K562 (cell line): ENCODE measurements at regions not wholly inside any gene's neighbourhood (a gene's known extent, or its start where the extent isn't known, plus 50 kb on each side); places are given as distances from the start of the nearest gene placed in this dataset.

Source experiments
- CBX8 ChIP-seq: fragments of 200-600 bp; sonication (generic); IDR thresholded peaks from 2 replicates; pipeline ENCODE4 v1.6.1; 2012; ENCODE audit warnings: borderline replicate concordance, mixed run types, low read depth, mild to moderate bottlenecking, moderate library complexity, mixed read lengths, low read length, control low read depth, inconsistent platforms; ENCODE audit not compliant: poor library complexity, severe bottlenecking; ENCODE audit errors: extremely low read depth
- CREM ChIP-seq: IDR thresholded peaks from 2 replicates; pipeline ENCODE4 v1.6.1; 2014; ENCODE audit warnings: antibody characterized with exemption, low read depth
- HNRNPLL ChIP-seq: fragments of 200-400 bp; formaldehyde crosslinking; IDR thresholded peaks from 2 replicates; pipeline ENCODE4 v1.6.1; 2017; ENCODE audit warnings: low read length, low read depth, mild to moderate bottlenecking; ENCODE audit not compliant: poor library complexity, severe bottlenecking
- NCOA4 ChIP-seq: fragments of 450-650 bp; IDR thresholded peaks from 2 replicates; pipeline ENCODE4 v1.6.1; 2018; ENCODE audit warnings: mild to moderate bottlenecking; ENCODE audit not compliant: partially characterized antibody
- NFIC ChIP-seq: fragments of 450-650 bp; IDR thresholded peaks from 2 replicates; pipeline ENCODE4 v1.6.1; 2017; ENCODE audit warnings: mild to moderate bottlenecking, inconsistent platforms
- SETDB1 ChIP-seq: IDR thresholded peaks from one replicate; pipeline ENCODE4 v1.6.1; 2012; ENCODE audit warnings: low read length, control low read depth, inconsistent platforms
- TAF9B ChIP-seq: fragments of 450-650 bp; IDR thresholded peaks from 2 replicates; pipeline ENCODE4 v1.6.1; 2018; ENCODE audit warnings: mild to moderate bottlenecking; ENCODE audit not compliant: partially characterized antibody
- ZNF23 ChIP-seq: fragments of 250-450 bp; sonication (Bioruptor Pico); IDR thresholded peaks from 2 replicates; pipeline ENCODE4 v1.4.0; 2020; ENCODE audit warnings: mild to moderate bottlenecking
- TF ChIP-seq, protein P1 (sequence below), 3 experiments: IDR thresholded peaks in 2 of 3; conservative IDR thresholded peaks in 1 of 3; 2 replicates each; pipeline ENCODE4 v1.5.1; 2011 to 2012; ENCODE audit warnings: low read length in 3 of 3, mild to moderate bottlenecking in 3 of 3, control low read depth in 2 of 3, improper control_type of control experiment in 1 of 3, inconsistent platforms in 1 of 3, low read depth in 1 of 3, mixed read lengths in 1 of 3, moderate library complexity in 1 of 3; ENCODE audit not compliant: insufficient read depth in 2 of 3
- TF ChIP-seq, protein P2 (sequence below): fragments of 250-450 bp; sonication (Bioruptor Pico); IDR thresholded peaks from 2 replicates; pipeline ENCODE4 v1.4.0; 2020; ENCODE audit warnings: mild to moderate bottlenecking, moderate library complexity

DNA sequence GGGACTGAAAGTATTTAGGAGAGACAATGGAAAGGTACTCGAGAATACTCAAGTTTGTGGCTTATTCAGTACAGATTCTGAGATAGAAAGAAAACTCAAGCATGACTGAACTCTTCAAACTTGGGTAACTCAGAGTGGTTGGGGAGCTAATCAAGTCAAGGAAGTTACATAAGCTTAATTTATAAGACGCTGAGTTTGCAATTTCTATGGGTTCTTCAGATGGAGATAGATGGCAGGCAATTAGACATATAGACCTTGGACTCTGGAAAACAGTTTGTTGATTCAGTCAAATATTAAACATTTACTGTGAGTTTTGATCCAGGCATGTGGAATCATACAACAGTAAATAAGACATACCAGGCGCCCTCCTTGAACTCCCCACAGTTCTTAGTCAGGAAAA, 1749.9 kb upstream of the TENM3 start (continued):
- TF ChIP-seq, protein P1, sequence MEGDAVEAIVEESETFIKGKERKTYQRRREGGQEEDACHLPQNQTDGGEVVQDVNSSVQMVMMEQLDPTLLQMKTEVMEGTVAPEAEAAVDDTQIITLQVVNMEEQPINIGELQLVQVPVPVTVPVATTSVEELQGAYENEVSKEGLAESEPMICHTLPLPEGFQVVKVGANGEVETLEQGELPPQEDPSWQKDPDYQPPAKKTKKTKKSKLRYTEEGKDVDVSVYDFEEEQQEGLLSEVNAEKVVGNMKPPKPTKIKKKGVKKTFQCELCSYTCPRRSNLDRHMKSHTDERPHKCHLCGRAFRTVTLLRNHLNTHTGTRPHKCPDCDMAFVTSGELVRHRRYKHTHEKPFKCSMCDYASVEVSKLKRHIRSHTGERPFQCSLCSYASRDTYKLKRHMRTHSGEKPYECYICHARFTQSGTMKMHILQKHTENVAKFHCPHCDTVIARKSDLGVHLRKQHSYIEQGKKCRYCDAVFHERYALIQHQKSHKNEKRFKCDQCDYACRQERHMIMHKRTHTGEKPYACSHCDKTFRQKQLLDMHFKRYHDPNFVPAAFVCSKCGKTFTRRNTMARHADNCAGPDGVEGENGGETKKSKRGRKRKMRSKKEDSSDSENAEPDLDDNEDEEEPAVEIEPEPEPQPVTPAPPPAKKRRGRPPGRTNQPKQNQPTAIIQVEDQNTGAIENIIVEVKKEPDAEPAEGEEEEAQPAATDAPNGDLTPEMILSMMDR (IDR thresholded peaks at IDR 0.05 in 2 of 3, conservative IDR thresholded peaks at IDR 0.05 in 1 of 3; ENCODE audit: insufficient read depth in 2 of 3, low read depth in 1 of 3, low read length in 3 of 3) = no peak
- TF ChIP-seq TAF9B (no peak), CREM (no peak), HNRNPLL (no peak), SETDB1 (no peak), NFIC (no peak), NCOA4 (no peak), ZNF23 (CRISPR knock-in tag) (no peak), CBX8 (no peak)
- TF ChIP-seq, protein P2, sequence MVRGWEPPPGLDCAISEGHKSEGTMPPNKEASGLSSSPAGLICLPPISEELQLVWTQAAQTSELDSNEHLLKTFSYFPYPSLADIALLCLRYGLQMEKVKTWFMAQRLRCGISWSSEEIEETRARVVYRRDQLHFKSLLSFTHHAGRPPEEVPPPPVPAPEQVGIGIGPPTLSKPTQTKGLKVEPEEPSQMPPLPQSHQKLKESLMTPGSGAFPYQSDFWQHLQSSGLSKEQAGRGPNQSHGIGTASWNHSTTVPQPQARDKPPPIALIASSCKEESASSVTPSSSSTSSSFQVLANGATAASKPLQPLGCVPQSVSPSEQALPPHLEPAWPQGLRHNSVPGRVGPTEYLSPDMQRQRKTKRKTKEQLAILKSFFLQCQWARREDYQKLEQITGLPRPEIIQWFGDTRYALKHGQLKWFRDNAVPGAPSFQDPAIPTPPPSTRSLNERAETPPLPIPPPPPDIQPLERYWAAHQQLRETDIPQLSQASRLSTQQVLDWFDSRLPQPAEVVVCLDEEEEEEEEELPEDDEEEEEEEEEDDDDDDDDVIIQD (CRISPR knock-in tag) = no peak
- TF ChIP-seq, all 486 proteins: peak for 0
